Suprapubic skin (tissue), 4 donors: ENCODE measurements at regions not wholly inside any gene's neighbourhood (a gene's known extent, or its start where the extent isn't known, plus 50 kb on each side); places are given as distances from the start of the nearest gene placed in this dataset.

Source experiments
- POLR2A ChIP-seq, 2 donors: fragments of 450-650 bp; IDR thresholded peaks; one replicate each; pipeline ENCODE4 v1.6.1; 2017; ENCODE audit warnings: antibody characterized with exemption in 2 of 2, mild to moderate bottlenecking in 2 of 2, moderate library complexity in 2 of 2
- POLR2AphosphoS5 ChIP-seq, 3 donors: sonication (generic); formaldehyde crosslinking; IDR thresholded peaks; one replicate each; pipeline ENCODE4 v1.6.1; 2017; ENCODE audit warnings: antibody characterized with exemption in 3 of 3
- TF ChIP-seq, protein P1 (sequence below), 2 donors: fragments of 200-600 bp in 1 of 2; fragments of 450-650 bp in 1 of 2; sonication (generic) in 1 of 2; IDR thresholded peaks; one replicate each; pipeline ENCODE4 v1.5.1; 2016 to 2019; ENCODE audit warnings: antibody characterized with exemption in 2 of 2, mild to moderate bottlenecking in 1 of 2, moderate library complexity in 1 of 2

- no peak for TF ChIP-seq POLR2A (IDR thresholded peaks at IDR 0.05)
- TF ChIP-seq, protein P1, sequence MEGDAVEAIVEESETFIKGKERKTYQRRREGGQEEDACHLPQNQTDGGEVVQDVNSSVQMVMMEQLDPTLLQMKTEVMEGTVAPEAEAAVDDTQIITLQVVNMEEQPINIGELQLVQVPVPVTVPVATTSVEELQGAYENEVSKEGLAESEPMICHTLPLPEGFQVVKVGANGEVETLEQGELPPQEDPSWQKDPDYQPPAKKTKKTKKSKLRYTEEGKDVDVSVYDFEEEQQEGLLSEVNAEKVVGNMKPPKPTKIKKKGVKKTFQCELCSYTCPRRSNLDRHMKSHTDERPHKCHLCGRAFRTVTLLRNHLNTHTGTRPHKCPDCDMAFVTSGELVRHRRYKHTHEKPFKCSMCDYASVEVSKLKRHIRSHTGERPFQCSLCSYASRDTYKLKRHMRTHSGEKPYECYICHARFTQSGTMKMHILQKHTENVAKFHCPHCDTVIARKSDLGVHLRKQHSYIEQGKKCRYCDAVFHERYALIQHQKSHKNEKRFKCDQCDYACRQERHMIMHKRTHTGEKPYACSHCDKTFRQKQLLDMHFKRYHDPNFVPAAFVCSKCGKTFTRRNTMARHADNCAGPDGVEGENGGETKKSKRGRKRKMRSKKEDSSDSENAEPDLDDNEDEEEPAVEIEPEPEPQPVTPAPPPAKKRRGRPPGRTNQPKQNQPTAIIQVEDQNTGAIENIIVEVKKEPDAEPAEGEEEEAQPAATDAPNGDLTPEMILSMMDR (IDR thresholded peaks at IDR 0.05), result no peak
- no peak for TF ChIP-seq POLR2AphosphoS5 (IDR thresholded peaks at IDR 0.05)
Measured at GRCh38 chr12:114898159-114898558, 214.2 kb upstream of the TBX3 start.
